Stimulated activated CD4-positive, alpha-beta T cell treated with anti-CD3 and anti-CD28 coated beads, Interleukin-2, amount 100 ng/mL, for 4 hours (primary cell): ENCODE measurements at regions not wholly inside any gene's neighbourhood (a gene's known extent, or its start where the extent isn't known, plus 50 kb on each side); places are given as distances from the start of the nearest gene placed in this dataset.
"Not testable (repeated sequence)": the region's sequence is repeated elsewhere in the genome, so short reads cannot be mapped to it uniquely, and the experiment has no call there.

Experiments used
- DNase-seq: peaks from one replicate; pipeline ENCODE4 v3.0.0-alpha.2; 2020; ENCODE audit warnings: low read depth

- not testable (repeated sequence) for DNase-seq
Observed at GRCh38 chr4:130772966-130773365, 1677.0 kb downstream of the C4orf33 start.

- no peak for DNase-seq
Observed at GRCh38 chr4:130808492-130808891, 1712.5 kb downstream of the C4orf33 start.

- DNase-seq = no peak
Observed at GRCh38 chr4:130812117-130812765, 1716.3 kb downstream of the C4orf33 start.

- DNase-seq = no peak
Observed at GRCh38 chr4:130814896-130815295, 1718.9 kb downstream of the C4orf33 start.

- DNase-seq = no peak
Observed at GRCh38 chr4:130820448-130820847, 1724.5 kb downstream of the C4orf33 start.

GRCh38 chr4:130825284-130825683, 1729.3 kb downstream of the C4orf33 start:
- DNase-seq = no peak

GRCh38 chr4:130850019-130850524, 1754.1 kb downstream of the C4orf33 start:
- DNase-seq = no peak

- DNase-seq = no peak
Observed at GRCh38 chr4:130851107-130851506, 1755.2 kb downstream of the C4orf33 start.

GRCh38 chr4:130851932-130852331, 1756.0 kb downstream of the C4orf33 start:
- no peak for DNase-seq

GRCh38 chr4:130855533-130855932, 1759.6 kb downstream of the C4orf33 start:
- DNase-seq = no peak

GRCh38 chr4:130859991-130860390, 1764.0 kb downstream of the C4orf33 start:
- no peak for DNase-seq

GRCh38 chr4:130896920-130897319, 1801.0 kb downstream of the C4orf33 start:
- no peak for DNase-seq

GRCh38 chr4:130901321-130901720, 1805.4 kb downstream of the C4orf33 start:
- no peak for DNase-seq

- DNase-seq = no peak
Observed at GRCh38 chr4:130922955-130923354, 1827.0 kb downstream of the C4orf33 start.

GRCh38 chr4:130955520-130955919, 1859.6 kb downstream of the C4orf33 start:
- DNase-seq = no peak

GRCh38 chr4:130985371-130985770, 1889.4 kb downstream of the C4orf33 start:
- no peak for DNase-seq

- DNase-seq = no peak
Observed at GRCh38 chr4:130995988-130996387, 1900.0 kb downstream of the C4orf33 start.

- DNase-seq = no peak
Observed at GRCh38 chr4:131001371-131001770, 1905.4 kb downstream of the C4orf33 start.

GRCh38 chr4:131002132-131002531, 1906.2 kb downstream of the C4orf33 start:
- DNase-seq = no peak

- no peak for DNase-seq
Observed at GRCh38 chr4:131006388-131006787, 1910.4 kb downstream of the C4orf33 start.

GRCh38 chr4:131011961-131012360, 1916.0 kb downstream of the C4orf33 start:
- not testable (repeated sequence) for DNase-seq

- DNase-seq = no peak
Observed at GRCh38 chr4:131013226-131013625, 1917.3 kb downstream of the C4orf33 start.

GRCh38 chr4:131026771-131027170, 1930.8 kb downstream of the C4orf33 start:
- no peak for DNase-seq

- DNase-seq = no peak
Observed at GRCh38 chr4:131044368-131044767, 1948.4 kb downstream of the C4orf33 start.
